CD14-positive monocyte (primary cell): ENCODE measurements at regions not wholly inside any gene's neighbourhood (a gene's known extent, or its start where the extent isn't known, plus 50 kb on each side); places are given as distances from the start of the nearest gene placed in this dataset.

Experiments used
- DNase-seq, 3 donors: peaks; one replicate each; pipeline ENCODE4 v3.0.0-alpha.2; 2011 to 2022
- H2AFZ ChIP-seq: 2 replicates; pipeline ENCODE4 v1.6.0; 2012; ENCODE audit warnings: mild to moderate bottlenecking, low read depth, low read length, inconsistent platforms; ENCODE audit not compliant: insufficient read depth, poor library complexity, severe bottlenecking
- H3K27ac ChIP-seq, 2 donors: 1 replicate in 1 of 2; 2 replicates in 1 of 2; pipeline ENCODE4 v1.5.1; 2012 to 2013; ENCODE audit warnings: low read length in 2 of 2, control low read depth in 1 of 2, inconsistent platforms in 1 of 2, low read depth in 1 of 2, mild to moderate bottlenecking in 1 of 2
- H3K27me3 ChIP-seq, 2 donors: one replicate each; pipeline versions ENCODE4 v1.6.0 to v1.6.1; 2011 to 2013; ENCODE audit warnings: low read length in 2 of 2; ENCODE audit not compliant: control insufficient read depth in 2 of 2, insufficient read depth in 2 of 2
- H3K36me3 ChIP-seq, 2 donors: replicated peaks in 1 of 2; 1 replicate in 1 of 2; 2 replicates in 1 of 2; pipeline versions ENCODE4 v1.5.1 to v1.6.1; 2012 to 2013; ENCODE audit warnings: low read length in 2 of 2, control low read depth in 1 of 2, inconsistent platforms in 1 of 2, mild to moderate bottlenecking in 1 of 2; ENCODE audit not compliant: insufficient read depth in 2 of 2, control insufficient read depth in 1 of 2
- H3K4me1 ChIP-seq, 2 donors: 1 replicate in 1 of 2; 2 replicates in 1 of 2; pipeline versions ENCODE4 v1.5.1 to v1.6.1; 2012 to 2013; ENCODE audit warnings: low read length in 2 of 2, control low read depth in 1 of 2, inconsistent platforms in 1 of 2, mild to moderate bottlenecking in 1 of 2, moderate library complexity in 1 of 2; ENCODE audit not compliant: insufficient read depth in 2 of 2, control insufficient read depth in 1 of 2
- H3K4me2 ChIP-seq: replicated peaks from 2 replicates; pipeline ENCODE3; 2012; ENCODE audit warnings: low read length, moderate library complexity, mild to moderate bottlenecking; ENCODE audit not compliant: poor library complexity, severe bottlenecking; ENCODE audit errors: extremely low read depth
- H3K4me3 ChIP-seq, 3 experiments: fragments of 200-600 bp in 1 of 3; sonication (generic) in 1 of 3; replicated peaks in 1 of 3; 1 replicate in 2 of 3; 2 replicates in 1 of 3; pipeline ENCODE4 v1.5.1; 2011 to 2013; ENCODE audit warnings: low read length in 3 of 3, mild to moderate bottlenecking in 3 of 3, control low read depth in 2 of 3, low read depth in 2 of 3, inconsistent platforms in 1 of 3, moderate library complexity in 1 of 3
- H3K79me2 ChIP-seq: 2 replicates; pipeline ENCODE4 v1.6.0; 2012; ENCODE audit warnings: mild to moderate bottlenecking, control low read depth, inconsistent platforms, low read length, moderate library complexity; ENCODE audit not compliant: insufficient read depth
- H3K9ac ChIP-seq: 2 replicates; pipeline ENCODE4 v1.6.0; 2017; ENCODE audit warnings: low read length, mild to moderate bottlenecking; ENCODE audit not compliant: insufficient read depth, poor library complexity, severe bottlenecking
- H3K9me3 ChIP-seq, 2 donors: replicated peaks in 1 of 2; 1 replicate in 1 of 2; 2 replicates in 1 of 2; pipeline versions ENCODE4 v1.5.1 to v1.6.1; 2012 to 2013; ENCODE audit warnings: low read length in 2 of 2, control low read depth in 1 of 2; ENCODE audit not compliant: control insufficient read depth in 1 of 2, insufficient read depth in 1 of 2
- H4K20me1 ChIP-seq: 2 replicates; pipeline ENCODE4 v1.6.0; 2012; ENCODE audit warnings: mild to moderate bottlenecking, low read length, control low read depth, moderate library complexity; ENCODE audit not compliant: insufficient read depth
- H3K27ac Mint-ChIP-seq, 7 donors: one replicate each; pipeline ENCODE4 v1.8.0; 2020; ENCODE audit warnings: mild to moderate bottlenecking in 7 of 7, mixed read lengths in 7 of 7, moderate library complexity in 6 of 7, inconsistent platforms in 2 of 7
- H3K27me3 Mint-ChIP-seq, 3 donors: one replicate each; pipeline ENCODE4 v1.8.0; 2021 to 2022; ENCODE audit warnings: low read depth in 3 of 3, mild to moderate bottlenecking in 3 of 3, mixed read lengths in 3 of 3, moderate library complexity in 3 of 3, inconsistent platforms in 1 of 3
- H3K36me3 Mint-ChIP-seq, 2 donors: one replicate each; pipeline ENCODE4 v1.8.0; 2020; ENCODE audit warnings: mixed read lengths in 2 of 2, inconsistent platforms in 1 of 2, mild to moderate bottlenecking in 1 of 2
- H3K4me1 Mint-ChIP-seq: one replicate; pipeline ENCODE4 v1.8.0; 2020; ENCODE audit warnings: mild to moderate bottlenecking, mixed read lengths
- H3K4me3 Mint-ChIP-seq, 2 donors: one replicate each; pipeline ENCODE4 v1.8.0; 2020; ENCODE audit warnings: mild to moderate bottlenecking in 2 of 2, mixed read lengths in 2 of 2, moderate library complexity in 1 of 2
- H3K9me3 Mint-ChIP-seq, 7 donors: one replicate each; pipeline ENCODE4 v1.8.0; 2020 to 2022; ENCODE audit warnings: mixed read lengths in 7 of 7, mild to moderate bottlenecking in 6 of 7, moderate library complexity in 6 of 7, inconsistent platforms in 2 of 7
- WGBS: methylation state at CpG from one replicate; pipeline ENCODE4 v1.1.5; 2013; ENCODE audit warnings: missing lambda C conversion rate; ENCODE audit not compliant: insufficient coverage; 5-methylcytosine and 5-hydroxymethylcytosine counted together
- intact Hi-C, 2 donors: fragments of 100-400 bp; cut with micrococcal nuclease; formaldehyde crosslinking; loops; one replicate each; pipeline versions ENCODE4 v1.15.0 to v1.15.1; 2023
- TF ChIP-seq, protein P1 (sequence below): fragments of 200-600 bp; IDR thresholded peaks from one replicate; pipeline ENCODE4 v1.8.0; 2022; ENCODE audit warnings: antibody characterized with exemption, mild to moderate bottlenecking

DNA sequence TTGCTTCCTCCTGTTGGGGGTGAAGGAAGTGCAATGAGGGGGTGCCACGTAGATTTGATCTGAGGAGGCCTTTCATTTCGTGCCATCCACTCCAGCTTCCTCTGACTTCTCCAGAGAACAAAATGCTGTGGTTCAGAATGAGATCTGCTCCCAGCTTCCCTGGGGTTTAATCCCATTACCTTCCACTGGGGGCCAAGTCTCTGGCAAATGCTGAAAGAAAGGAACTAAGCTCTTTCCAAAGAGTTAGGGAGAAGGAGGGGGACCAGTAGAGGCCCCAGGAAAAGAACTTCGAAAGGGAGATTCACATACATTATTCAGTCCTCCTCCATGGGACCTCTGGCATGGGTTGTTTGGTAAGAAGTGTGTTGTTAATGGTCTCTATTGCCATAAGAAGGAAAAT, 727.0 kb downstream of the TYW1 start:
- intact Hi-C loops = no loop called here
- H3K9ac ChIP-seq = no peak overlapping the region
- no peak overlapping the region for H3K4me3 ChIP-seq
- TF ChIP-seq, protein P1, sequence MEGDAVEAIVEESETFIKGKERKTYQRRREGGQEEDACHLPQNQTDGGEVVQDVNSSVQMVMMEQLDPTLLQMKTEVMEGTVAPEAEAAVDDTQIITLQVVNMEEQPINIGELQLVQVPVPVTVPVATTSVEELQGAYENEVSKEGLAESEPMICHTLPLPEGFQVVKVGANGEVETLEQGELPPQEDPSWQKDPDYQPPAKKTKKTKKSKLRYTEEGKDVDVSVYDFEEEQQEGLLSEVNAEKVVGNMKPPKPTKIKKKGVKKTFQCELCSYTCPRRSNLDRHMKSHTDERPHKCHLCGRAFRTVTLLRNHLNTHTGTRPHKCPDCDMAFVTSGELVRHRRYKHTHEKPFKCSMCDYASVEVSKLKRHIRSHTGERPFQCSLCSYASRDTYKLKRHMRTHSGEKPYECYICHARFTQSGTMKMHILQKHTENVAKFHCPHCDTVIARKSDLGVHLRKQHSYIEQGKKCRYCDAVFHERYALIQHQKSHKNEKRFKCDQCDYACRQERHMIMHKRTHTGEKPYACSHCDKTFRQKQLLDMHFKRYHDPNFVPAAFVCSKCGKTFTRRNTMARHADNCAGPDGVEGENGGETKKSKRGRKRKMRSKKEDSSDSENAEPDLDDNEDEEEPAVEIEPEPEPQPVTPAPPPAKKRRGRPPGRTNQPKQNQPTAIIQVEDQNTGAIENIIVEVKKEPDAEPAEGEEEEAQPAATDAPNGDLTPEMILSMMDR = no peak
- no peaks in the 10 kb centered on the region for H3K27me3 ChIP-seq
- no peaks in the 10 kb centered on the region for H3K4me1 Mint-ChIP-seq
- WGBS = no CpG with 5 or more reads among the region's 3 CpGs
- DNase-seq = no peak
- no peak overlapping the region for H3K4me2 ChIP-seq
- no peaks in the 10 kb centered on the region for H3K4me1 ChIP-seq
- H3K4me3 Mint-ChIP-seq = no peak overlapping the region
- H3K36me3 Mint-ChIP-seq = no peaks in the 10 kb centered on the region
- peaks cover 35 to 43% of the 10 kb centered on the region in 2 donors for H3K9me3 ChIP-seq
- no peaks in the 10 kb centered on the region for H3K36me3 ChIP-seq
- H2AFZ ChIP-seq = no peak overlapping the region
- H3K27ac ChIP-seq = no peak overlapping the region
- H3K9me3 Mint-ChIP-seq = peaks cover 4 to 47% (median 26%) of the 10 kb centered on the region in 7 donors
- H4K20me1 ChIP-seq = no peaks in the 10 kb centered on the region
- H3K27me3 Mint-ChIP-seq = peaks cover 0 to 1% (median 0%) of the 10 kb centered on the region in 3 donors
- no peak overlapping the region for H3K27ac Mint-ChIP-seq
- no peaks in the 10 kb centered on the region for H3K79me2 ChIP-seq

DNA sequence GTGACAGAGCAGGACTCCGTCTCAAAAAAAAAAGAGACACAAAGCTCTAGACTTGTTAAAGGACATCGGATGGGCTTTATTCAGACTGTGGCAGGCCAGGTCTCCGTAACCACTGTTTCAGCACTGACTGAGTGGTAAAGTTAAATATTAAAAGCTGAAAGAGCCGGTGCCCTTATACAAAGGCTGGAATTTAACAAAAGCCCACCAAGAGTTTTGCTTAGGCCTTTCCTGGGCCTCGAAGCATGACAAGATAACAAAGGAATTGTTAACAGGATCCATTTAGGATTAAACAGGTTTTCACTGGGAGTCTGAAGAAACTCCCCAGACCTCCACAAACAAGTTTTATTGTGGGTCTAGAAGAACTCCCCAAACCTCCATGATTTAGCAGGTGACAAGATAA, 727.8 kb downstream of the TYW1 start:
- Histone ChIP-seq H3K27me3 (no peaks in the 10 kb centered on the region), H3K9me3 (peaks cover 39 to 45% of the 10 kb centered on the region in 2 donors), H3K27ac (no peak overlapping the region), H3K4me3 (no peak overlapping the region), H3K9ac (no peak overlapping the region), H3K4me2 (no peak overlapping the region), H2AFZ (no peak overlapping the region), H3K4me1 (no peaks in the 10 kb centered on the region), H4K20me1 (no peaks in the 10 kb centered on the region), H3K79me2 (no peaks in the 10 kb centered on the region), H3K36me3 (no peaks in the 10 kb centered on the region)
- no peak for DNase-seq
- Mint-ChIP-seq H3K36me3 (no peaks in the 10 kb centered on the region), H3K27me3 (no peaks in the 10 kb centered on the region), H3K27ac (no peak overlapping the region), H3K4me3 (no peak overlapping the region), H3K9me3 (peaks cover 9 to 47% (median 29%) of the 10 kb centered on the region in 7 donors), H3K4me1 (no peaks in the 10 kb centered on the region)
- TF ChIP-seq, protein P1 = no peak
- 80% methylated on average over 4 of the region's 5 CpGs for WGBS
- intact Hi-C loops = no loop called here
